GM12891 (cell line): ENCODE measurements at regions not wholly inside any gene's neighbourhood (a gene's known extent, or its start where the extent isn't known, plus 50 kb on each side); places are given as distances from the start of the nearest gene placed in this dataset.
"Not testable (repeated sequence)": the region's sequence is repeated elsewhere in the genome, so short reads cannot be mapped to it uniquely, and the experiment has no call there.

Experiments used
- POLR2A ChIP-seq: IDR thresholded peaks from 2 replicates; pipeline ENCODE4 v1.6.1; 2011; ENCODE audit warnings: low read depth, low read length, control low read depth
- POLR2AphosphoS5 ChIP-seq: IDR thresholded peaks from 2 replicates; pipeline ENCODE4 v1.6.1; 2011; ENCODE audit warnings: low read depth, low read length, control low read depth
- POU2F2 ChIP-seq: IDR thresholded peaks from 2 replicates; pipeline ENCODE4 v1.6.1; 2011; ENCODE audit warnings: low read depth, mild to moderate bottlenecking, control low read depth, low read length, moderate library complexity
- TAF1 ChIP-seq: IDR thresholded peaks from 2 replicates; pipeline ENCODE4 v1.6.1; 2011; ENCODE audit warnings: low read depth, low read length, control low read depth

GRCh38 chr15:24233134-24233533 is 442.4 kb upstream of the NPAP1 start:
- not testable (repeated sequence) for TF ChIP-seq POLR2A, POLR2AphosphoS5, TAF1, POU2F2
